Panc1 (cell line): ENCODE measurements at regions not wholly inside any gene's neighbourhood (a gene's known extent, or its start where the extent isn't known, plus 50 kb on each side); places are given as distances from the start of the nearest gene placed in this dataset.

Experiments used
- ATAC-seq: fragments of 200-7000 bp; cut with Tn5 transposase; 2 replicates; pipeline ENCODE4 v1.9.1; 2020; ENCODE audit warnings: mild to moderate bottlenecking, moderate library complexity
- BruUV-seq: library from RNA; stranded (reverse); fragments of 400-500 nt; replicated peaks from 2 replicates; lab custom pipeline; 2021; lab: Mats Ljungman, UMichigan
- CTCF ChIA-PET: fragments of 300-600 bp; sonication (Branson Sonifier 250); formaldehyde crosslinking; loops from one replicate; lab custom pipeline; 2022; ENCODE audit warnings: antibody characterized with exemption; lab: Charles Lee
- POLR2A ChIA-PET: fragments of 300-600 bp; sonication (Branson Sonifier 250); formaldehyde crosslinking; loops from one replicate; lab custom pipeline; 2022; ENCODE audit warnings: antibody characterized with exemption; lab: Charles Lee
- DNase-seq: peaks from one replicate; pipeline ENCODE4 v3.0.0-alpha.2; 2010; ENCODE audit warnings: low read depth, low spot score
- H3K27ac ChIP-seq: 2 replicates; pipeline ENCODE4 v1.5.1; 2011; ENCODE audit warnings: mild to moderate bottlenecking, low read length, inconsistent platforms
- H3K27me3 ChIP-seq: fragments of 200-500 bp; sonication (Bioruptor generic); 2 replicates; pipeline ENCODE4 v1.6.0; 2014; ENCODE audit warnings: low read length, inconsistent platforms; ENCODE audit not compliant: control insufficient read depth, insufficient read depth
- H3K36me3 ChIP-seq: fragments of 200-500 bp; sonication (Bioruptor generic); 2 replicates; pipeline ENCODE4 v1.5.1; 2014; ENCODE audit warnings: inconsistent platforms, mild to moderate bottlenecking, low read length, moderate library complexity; ENCODE audit not compliant: control insufficient read depth, insufficient read depth
- H3K4me1 ChIP-seq: 2 replicates; pipeline ENCODE4 v1.5.1; 2011; ENCODE audit warnings: inconsistent platforms, mild to moderate bottlenecking, low read length, moderate library complexity; ENCODE audit not compliant: control insufficient read depth, insufficient read depth
- H3K4me3 ChIP-seq, 2 experiments: 2 replicates each; pipeline ENCODE4 v1.5.1; 2011 to 2012; ENCODE audit warnings: low read depth in 2 of 2, low read length in 2 of 2, mild to moderate bottlenecking in 2 of 2, inconsistent platforms in 1 of 2, moderate library complexity in 1 of 2
- H3K9me3 ChIP-seq: fragments of 200-500 bp; sonication (Bioruptor generic); 2 replicates; pipeline ENCODE4 v1.5.1; 2014; ENCODE audit warnings: low read depth, mild to moderate bottlenecking, inconsistent platforms, low read length, moderate library complexity; ENCODE audit not compliant: control insufficient read depth, insufficient read depth
- CTCF ChIP-seq: fragments of 450-650 bp; IDR thresholded peaks from 2 replicates; pipeline ENCODE4 v1.5.1; 2017; ENCODE audit warnings: mild to moderate bottlenecking
- POLR2AphosphoS5 ChIP-seq: IDR thresholded peaks from 2 replicates; pipeline ENCODE4 v1.6.1; 2012; ENCODE audit warnings: mild to moderate bottlenecking, low read depth, low read length, moderate library complexity
- REST ChIP-seq, 2 experiments: IDR thresholded peaks; 2 replicates each; pipeline ENCODE4 v1.6.1; 2011 to 2012; ENCODE audit warnings: low read depth in 2 of 2, control low read depth in 1 of 2, low read length in 1 of 2, mild to moderate bottlenecking in 1 of 2, moderate library complexity in 1 of 2; ENCODE audit not compliant: insufficient read depth in 1 of 2
- SIN3A ChIP-seq: IDR thresholded peaks from 2 replicates; pipeline ENCODE4 v1.6.1; 2012; ENCODE audit warnings: low read depth, mild to moderate bottlenecking, low read length, moderate library complexity, borderline replicate concordance; ENCODE audit not compliant: insufficient read depth
- TCF7L2 ChIP-seq: IDR thresholded peaks from 2 replicates; pipeline ENCODE4 v1.6.1; 2011; ENCODE audit warnings: mild to moderate bottlenecking, low read depth, low read length, inconsistent platforms
- in situ Hi-C: cut with HindIII; loops from 2 replicates; pipeline ENCODE4 v1.10.0; 2016; ENCODE audit warnings: low sequenced_read_pairs, low pct_unique_long_range_greater_than_20kb
- intact Hi-C: fragments of 100-400 bp; cut with micrococcal nuclease; formaldehyde crosslinking; loops from one replicate; pipeline ENCODE4 v1.10.0; 2022; ENCODE audit not compliant: unreplicated experiment

- Histone ChIP-seq H3K4me1 (no peaks in the 10 kb centered on the region), H3K36me3 (no peaks in the 10 kb centered on the region), H3K27ac (no peak overlapping the region), H3K4me3 (no peak overlapping the region), H3K27me3 (no peaks in the 10 kb centered on the region), H3K9me3 (no peaks in the 10 kb centered on the region)
- DNase-seq = no peak
- ATAC-seq = no peak
- TF ChIP-seq TCF7L2 = no peak
- no peak for TF ChIP-seq REST (IDR thresholded peaks at IDR 0.05; ENCODE audit: insufficient read depth in 1 of 2, low read depth in 2 of 2, low read length in 1 of 2)
- no peak for TF ChIP-seq CTCF
- no peak for TF ChIP-seq POLR2AphosphoS5
- no peak for TF ChIP-seq SIN3A
- BruUV-seq = no TSS peak
- ChIA-PET CTCF (no interaction called here), POLR2A (no interaction called here)
- intact Hi-C loops (no loop called here), in situ Hi-C loops (no loop called here)
Measured at GRCh38 chr11:33610903-33611302, 89.7 kb downstream of the C11orf91 start.

- in situ Hi-C loops (no loop called here), intact Hi-C loops (no loop called here)
- BruUV-seq = no TSS peak
- H3K4me3 ChIP-seq = no peak overlapping the region
- H3K27ac ChIP-seq = no peak overlapping the region
- DNase-seq = no peak
- no peaks in the 10 kb centered on the region for H3K9me3 ChIP-seq
- no peaks in the 10 kb centered on the region for H3K4me1 ChIP-seq
- ChIA-PET CTCF (no interaction called here), POLR2A (no interaction called here)
- ATAC-seq = no peak
- H3K27me3 ChIP-seq = no peaks in the 10 kb centered on the region
- TF ChIP-seq POLR2AphosphoS5 (no peak), SIN3A (no peak), CTCF (no peak), TCF7L2 (no peak)
- H3K36me3 ChIP-seq = no peaks in the 10 kb centered on the region
Measured at GRCh38 chr11:33608386-33608785, 92.2 kb downstream of the C11orf91 start.
